CD4-positive, alpha-beta T cell treated with Interferon gamma for 1 hour (primary cell): ENCODE measurements at regions not wholly inside any gene's neighbourhood (a gene's known extent, or its start where the extent isn't known, plus 50 kb on each side); places are given as distances from the start of the nearest gene placed in this dataset.
A peak's percentile ranks its signal among the peaks of the same experiment; 100 is the strongest.

Experiments used
- DNase-seq: peaks from one replicate; pipeline ENCODE4 v3.0.0-alpha.2; 2020

DNA sequence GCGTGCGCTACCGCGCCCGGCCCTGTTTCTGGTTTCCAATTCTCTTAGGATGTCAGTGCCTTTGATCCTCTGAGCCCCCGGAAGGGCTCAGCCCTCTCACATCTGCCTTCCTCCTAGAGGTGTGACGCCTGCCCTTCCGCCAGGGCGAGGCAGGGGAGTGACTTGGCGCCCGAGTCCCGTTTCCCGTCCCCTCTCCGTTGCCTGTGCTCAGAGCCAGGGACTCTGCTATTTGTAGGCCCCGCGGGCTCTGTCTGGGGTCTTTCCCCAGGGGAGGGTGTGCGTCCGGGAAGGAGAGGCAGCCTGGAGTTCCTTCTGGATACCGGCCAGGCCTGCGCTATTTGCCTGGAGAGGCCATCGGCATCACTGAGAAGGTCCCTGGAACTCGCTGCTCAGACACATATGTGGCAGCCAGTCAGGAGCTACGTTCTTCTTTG, 103.7 kb upstream of the TAF1B start:
- DNase-seq: peak; percentile 63

DNA sequence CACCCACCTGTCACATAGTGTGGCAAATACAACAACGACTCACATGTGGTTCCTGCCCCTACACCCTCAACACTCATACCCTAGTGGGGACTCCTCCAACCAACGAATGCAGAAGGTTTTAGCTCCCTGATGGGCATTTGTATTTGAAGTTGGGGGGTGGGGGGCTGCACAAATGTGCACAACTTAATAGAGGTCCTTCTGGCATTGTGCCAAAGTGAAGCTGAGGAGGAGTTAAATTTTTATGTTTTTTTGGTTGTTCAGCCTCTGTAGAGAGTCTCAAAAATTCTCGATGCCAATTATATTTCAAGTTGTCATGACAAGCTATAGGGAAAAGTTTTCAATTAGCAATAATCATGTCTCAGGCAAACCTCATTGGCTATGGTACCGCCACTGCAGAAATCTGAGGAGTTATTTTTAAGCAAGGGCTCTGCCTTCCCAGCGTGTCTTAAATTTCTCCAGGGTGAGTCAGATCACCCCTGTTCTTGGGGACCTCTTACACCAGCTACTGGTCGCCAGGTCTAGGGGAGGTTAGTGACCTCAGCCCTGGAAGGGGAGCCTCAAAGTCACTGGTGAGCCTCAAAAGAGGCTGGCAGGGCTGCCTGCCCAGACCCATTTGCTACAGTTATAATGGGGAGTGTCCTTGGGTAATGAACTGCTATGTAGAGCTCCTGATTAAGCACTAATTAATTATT, 102.7 kb upstream of the TAF1B start:
- DNase-seq: no peak

DNA sequence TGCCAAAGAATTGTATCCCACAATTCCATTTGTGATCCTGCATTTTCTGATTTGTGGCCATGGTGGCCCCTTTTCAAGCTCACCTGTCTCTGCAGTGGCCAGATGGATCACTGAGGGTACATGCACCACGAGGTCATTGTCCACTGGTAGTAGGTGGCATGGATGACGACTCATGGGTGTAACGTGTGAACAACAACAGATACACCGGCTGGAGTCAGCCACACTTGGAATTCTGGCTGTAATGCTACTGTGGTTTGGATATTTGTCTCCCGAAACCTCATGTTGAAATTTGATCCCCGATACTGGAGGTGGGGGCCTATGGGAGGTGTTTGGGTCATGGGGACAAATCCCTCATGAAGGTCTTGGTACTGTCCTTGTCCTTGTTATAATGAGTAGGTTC, 102.2 kb upstream of the TAF1B start:
- no peak for DNase-seq

DNA sequence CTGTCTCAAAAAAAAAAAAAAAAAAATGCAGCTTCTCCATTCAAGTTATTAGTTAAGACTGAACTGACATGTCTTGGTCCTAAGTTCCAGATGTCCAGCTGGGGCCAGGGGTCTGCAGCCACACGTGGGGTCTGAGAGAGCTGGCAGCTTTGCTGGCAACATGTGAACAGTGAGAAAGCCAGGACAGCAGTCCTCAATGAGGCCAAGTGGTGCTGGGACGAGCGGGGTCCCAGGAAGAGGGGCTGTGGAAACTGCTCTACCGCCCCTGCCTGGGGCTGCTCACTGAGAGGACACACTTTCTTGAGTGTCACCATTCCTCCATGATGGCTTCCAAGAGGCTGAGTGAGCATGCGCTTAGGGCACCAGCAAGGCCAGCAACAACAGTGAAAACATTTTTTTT, 100.7 kb upstream of the TAF1B start:
- no peak for DNase-seq

DNA sequence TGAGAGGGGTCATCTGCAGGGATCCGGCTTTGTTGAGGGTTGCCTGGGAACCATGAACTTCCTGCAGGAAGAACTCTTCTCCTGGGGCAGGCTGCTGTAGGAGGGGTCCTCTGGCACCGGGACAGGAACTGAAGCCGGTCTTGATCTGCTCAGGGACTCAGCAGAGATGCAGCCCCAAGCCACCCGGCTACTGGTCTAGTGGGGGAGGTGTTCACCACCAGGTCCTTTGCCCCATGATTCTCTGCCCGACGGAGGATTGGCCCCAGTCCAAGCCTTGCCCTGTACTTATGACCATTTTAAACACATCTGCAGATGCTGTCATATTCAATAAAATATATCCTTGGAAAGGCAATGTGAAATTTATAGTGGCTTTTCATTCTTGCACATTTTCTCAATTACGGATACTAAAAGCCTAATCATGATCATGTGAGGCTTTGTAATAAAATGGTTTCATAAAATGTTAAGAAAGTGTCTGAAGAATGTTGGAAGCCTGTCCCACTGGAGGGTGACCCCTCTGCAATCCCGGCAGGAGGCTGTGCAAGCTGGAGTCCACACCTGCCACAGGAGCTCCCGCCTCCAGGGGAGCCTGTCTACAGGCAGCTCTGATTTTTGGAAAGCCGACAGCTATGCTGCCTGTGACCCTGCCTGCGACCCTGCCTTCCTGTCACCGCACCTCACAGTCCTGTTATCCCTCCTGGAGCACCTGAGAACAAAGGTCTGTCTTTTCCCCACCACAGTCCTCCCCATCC, 98.8 kb upstream of the TAF1B start:
- no peak for DNase-seq

DNA sequence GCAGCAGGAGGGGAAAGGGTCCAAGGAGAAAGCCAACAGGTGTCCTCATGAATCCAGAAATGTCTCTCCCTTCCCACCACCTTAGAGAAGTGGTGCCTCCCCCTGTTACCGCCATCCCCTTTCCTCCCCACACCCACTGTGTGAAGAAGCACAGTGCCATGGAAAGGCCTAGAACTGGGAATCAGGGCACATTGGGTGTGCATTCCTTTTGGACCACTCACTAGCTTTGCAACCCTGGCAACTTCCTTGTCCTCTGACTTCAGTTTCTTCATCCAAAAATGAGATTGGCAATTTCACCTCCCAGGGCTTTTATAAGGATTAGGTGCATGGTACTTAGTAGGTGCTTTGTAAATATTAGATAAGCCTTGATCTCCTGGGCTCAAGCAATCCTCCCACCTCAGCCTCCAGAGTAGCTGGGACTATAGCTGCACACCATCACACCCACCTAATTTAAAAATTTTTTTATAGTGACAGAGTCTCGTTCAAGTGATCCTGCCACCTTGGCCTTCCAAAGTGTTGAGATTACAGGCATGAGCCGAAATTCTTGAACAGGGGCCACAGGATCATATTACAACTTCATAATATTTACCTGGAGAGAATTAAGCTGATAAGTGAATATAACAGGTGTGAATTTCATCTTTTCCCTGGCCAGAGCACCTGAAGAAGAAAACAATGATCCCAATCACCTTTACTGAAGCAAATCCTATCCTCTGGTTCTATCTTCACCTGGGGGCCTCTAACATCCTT, 97.9 kb upstream of the TAF1B start:
- DNase-seq: no peak

DNA sequence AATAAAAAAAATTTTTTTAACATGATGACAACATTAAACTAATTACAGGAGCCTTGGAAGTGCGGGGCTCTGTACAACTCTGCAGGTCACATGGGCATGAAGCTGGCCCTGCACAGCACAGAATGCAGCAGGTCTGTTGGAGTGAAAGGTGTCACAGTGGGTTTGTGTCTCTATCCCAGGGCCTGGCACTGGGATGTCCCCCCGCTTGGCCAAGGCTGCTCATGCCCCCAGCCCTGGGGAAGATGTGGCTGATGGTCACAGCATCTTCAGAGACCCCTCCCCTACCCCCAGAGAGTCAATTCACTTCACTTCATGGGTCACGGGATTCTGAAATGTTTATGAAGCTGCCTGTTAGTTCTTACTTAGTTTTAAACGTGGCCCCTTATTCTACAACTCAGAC, 95.9 kb upstream of the TAF1B start:
- no peak for DNase-seq

DNA sequence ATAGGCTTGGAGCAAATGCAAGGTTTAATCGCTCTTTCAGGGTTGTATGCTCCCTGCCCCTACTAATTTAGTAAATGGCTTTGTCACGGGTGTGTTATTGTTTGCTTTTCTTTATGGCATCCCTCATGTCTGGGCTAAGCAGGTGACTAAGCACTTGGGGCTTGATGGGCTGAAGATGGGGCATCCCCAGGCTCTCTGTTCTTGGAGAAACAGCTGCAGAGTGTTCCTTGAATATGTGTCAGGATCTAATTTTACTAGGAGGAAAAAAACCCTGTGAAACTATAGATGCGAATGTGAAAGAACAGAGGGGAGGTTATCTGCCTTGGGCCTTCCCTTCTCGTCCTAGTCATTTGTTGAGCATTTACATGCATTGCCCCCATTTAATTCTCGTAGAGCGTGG, 94.7 kb upstream of the TAF1B start:
- DNase-seq: no peak

DNA sequence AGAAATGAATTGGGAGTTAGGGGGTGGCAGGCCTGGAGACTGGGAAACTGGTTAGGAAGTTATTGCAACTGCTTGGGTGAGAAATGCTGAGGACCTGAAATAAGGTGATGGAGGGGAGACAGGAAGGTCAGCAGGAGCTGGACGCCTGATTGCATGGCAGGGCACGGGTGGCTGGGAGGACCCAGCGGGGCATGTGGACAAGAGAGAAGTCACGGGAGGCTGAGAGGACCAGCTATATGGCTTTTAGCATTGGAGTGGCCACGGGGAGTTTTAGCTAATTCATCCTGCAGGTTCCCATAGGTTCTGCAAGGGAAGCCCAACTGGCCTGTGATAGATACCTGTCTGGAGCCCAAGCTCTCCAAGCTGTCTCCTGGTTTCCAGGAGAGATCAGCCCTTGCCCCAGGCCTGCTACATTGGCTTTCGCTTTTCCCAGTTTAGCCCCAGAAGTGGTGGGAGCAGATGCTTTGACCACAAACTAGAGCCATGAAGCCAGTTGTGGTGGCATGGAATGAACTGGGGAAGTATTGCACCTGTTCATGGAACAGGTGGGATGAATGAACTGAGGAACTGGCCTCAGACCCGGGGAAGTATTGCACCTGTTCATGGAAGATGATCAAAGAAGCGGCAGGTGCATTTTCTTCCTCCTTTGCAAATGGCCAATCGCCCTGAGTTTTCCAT, 93.6 kb upstream of the TAF1B start:
- DNase-seq: no peak

DNA sequence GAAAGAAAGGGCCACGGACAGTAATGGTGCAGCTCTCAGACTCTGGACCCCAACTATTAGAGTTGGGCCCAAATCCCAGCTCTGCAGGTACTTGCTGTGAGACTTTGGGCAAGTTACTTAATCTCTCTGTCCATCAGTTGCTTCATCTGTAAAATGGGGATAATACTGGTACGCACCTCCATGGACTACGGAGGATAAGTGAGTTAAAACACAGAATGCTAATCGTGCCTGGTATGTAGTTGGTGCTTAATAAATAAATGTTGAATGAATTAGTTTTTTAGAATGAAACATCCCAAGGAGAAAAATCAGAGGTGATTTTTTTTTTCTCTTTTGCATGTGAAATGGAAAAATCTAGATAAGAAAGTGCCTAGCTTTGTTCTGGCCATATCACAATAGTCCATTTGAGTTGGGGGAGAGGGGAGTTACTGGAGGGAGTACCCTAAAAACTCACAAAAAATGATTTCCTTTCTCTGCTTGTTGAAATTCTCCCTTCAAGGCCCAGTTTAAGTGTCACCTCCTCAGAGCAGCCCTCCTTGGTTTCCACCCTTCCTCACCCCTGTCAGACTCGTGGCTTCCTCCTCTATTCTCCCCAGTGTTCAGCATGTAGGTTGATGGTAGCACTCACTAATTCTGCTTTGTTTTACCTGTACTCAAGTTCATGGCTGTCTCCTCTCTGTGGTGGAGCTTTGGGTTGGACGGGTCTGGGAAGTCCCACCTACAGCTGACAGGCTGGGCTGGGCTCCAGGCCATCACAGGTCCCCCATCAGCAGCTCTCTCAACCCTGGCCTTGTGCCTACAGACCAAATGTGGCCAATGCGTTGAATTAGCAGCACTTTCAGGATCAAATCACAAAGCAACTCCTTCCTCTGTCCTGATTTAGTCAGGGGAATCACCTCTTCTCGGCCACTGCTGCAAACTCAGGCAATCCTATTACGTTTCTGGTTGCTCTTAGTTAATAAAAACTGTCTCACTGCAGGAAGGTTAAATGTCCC, 92.8 kb upstream of the TAF1B start:
- no peak for DNase-seq

DNA sequence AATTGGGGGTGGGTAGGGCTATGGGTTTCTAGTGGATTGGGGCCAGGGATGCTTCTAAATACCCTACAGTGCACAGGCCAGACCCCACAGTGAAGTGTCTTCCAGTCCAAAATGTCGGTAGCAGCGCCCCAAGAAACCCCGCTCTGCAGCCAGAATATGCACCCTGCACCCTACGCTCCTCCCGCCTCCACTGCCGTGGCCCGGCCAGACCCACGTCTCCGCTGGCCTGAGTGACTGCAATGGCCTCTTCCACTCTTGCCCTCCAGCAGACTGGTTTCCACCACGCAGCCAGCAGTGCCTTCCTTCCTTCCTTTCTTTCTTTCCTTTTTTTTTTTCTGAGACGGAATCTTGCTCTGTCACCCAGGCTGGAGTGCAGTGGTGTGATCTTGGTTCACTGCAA, 91.4 kb upstream of the TAF1B start:
- DNase-seq: no peak

DNA sequence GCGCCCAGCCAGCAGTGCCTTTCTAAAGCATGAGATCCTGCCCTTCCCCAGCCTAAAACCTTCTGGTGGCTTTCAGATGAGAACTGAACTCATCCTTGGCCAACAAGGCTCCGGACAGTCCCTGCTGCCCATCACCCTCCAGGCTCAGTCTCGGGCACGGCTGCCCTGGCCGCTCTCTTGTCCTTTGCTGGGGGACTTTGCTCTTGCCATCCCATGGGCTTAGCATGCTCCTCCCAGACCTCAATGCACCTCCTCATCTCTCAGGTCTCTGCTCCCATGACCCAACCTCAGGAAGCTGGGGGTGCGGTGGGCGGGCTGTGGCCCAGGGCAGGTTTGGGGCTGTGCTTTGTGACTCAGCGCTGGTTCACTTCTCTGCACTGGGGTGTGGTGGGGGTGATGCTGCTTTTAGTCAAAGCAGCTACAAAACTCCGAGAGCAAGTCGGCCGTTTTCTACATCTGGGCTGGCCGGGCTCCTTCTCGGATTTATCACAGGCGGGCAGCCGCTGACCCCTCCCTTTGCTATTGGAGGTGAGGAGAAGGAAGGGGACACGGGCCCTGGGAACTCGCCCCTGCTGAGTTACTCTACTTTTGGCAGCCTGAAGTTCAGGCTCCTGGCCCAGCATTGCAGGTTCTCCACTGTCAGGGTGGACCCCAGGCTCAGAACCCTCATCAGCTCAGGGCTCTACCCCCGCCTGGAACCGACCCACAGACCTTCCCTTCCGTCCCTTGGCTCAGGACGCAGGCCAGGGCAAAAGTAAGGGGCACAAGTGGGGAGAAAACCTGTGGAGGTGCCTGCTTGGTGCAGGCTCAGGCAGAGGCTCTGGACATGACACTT, 90.6 kb upstream of the TAF1B start:
- peak; percentile 65 for DNase-seq

DNA sequence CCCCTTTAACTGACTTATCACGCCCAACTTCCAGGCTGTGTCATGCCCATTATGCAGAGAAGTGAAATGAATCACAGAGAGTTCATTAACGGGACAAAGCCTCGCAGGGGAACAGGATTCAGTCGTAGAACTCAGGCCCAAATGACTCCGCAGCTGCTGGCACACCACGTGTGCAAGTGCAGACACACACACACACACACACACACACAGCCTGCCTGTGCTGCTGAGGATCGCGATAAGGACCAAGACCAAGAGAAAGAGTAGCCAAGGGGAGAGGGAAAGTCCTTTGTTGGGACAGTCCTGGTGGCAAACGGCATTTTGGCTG, 90.0 kb upstream of the TAF1B start:
- DNase-seq: peak; percentile 75

DNA sequence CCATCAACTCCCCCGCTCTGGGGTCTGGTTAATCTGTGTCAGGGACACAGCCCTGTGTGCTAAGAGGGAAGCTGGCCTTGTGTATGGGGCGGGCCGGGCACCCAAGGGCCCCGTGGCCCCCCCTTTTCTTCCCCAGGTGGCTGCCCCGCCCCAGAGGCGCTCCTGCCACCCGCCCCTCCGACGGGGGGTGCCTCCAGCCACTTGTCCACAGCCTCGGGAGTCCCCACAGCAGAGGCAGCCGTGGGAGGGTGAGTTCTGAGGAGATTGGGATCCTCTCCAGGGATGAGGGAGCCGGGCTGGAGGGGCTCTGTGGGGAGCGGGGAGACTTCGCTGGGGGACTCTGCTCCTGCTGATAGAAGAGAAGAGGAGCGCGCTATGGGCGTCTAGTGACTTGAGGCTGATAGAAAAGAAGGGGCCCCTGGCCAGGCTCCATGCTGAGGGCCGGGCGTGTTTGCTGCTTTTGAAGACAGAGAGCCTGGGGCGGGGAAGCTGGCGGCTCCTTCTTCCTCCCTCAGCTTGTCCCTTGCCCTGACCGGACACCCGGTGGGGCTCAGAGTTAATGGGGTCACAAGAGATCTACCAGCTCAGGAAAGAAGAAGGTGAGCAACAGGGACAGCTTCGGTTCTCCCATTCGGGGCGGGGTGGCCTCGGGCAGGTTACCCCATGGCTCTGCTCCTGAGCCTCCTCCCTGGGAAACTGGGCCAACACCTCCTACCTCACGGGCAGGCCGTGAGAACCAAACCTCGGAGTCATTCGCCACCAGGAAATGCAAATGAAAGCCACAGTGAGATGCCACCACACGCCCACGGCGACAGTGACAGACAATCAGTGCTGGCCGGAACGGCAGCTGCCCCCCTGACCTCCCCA, 89.4 kb upstream of the TAF1B start:
- DNase-seq: peak; percentile 43

DNA sequence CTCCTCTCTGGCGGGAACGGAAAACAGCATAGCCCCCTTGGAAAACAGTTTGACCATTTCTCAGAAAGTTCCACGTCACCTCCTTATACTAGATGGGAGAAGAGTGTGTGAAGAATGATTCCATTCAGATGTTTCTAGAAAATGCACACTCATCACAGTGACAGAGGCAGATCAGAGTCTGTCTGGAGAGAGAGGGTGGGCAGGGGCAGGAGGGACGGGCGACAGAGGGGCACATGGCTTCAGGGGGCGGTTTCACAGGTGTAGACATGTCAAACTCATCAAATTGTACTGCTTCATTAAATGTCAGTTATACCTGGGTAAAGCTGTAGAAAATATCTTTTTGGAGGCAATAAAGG, 88.8 kb upstream of the TAF1B start:
- no peak for DNase-seq

DNA sequence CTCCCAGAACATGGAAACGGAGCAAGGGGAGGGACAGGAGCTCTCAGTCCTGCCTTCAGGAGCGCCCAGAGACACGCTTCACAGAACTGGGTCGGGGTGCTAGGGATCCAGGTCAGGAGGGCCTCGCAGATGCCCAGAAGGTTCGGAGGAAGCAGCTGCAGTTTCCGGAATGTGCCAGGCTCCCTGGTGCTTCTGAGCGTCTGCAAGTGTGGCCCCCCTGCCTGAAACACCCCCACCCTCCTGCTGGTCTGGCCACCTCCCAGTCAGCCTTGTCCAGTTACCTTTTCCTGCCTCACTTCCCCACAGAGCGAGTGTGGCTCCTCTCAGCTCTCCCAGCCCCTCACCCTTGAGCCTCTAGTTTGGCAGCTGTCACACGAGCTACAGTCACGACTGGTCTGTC, 88.3 kb upstream of the TAF1B start:
- DNase-seq: no peak

DNA sequence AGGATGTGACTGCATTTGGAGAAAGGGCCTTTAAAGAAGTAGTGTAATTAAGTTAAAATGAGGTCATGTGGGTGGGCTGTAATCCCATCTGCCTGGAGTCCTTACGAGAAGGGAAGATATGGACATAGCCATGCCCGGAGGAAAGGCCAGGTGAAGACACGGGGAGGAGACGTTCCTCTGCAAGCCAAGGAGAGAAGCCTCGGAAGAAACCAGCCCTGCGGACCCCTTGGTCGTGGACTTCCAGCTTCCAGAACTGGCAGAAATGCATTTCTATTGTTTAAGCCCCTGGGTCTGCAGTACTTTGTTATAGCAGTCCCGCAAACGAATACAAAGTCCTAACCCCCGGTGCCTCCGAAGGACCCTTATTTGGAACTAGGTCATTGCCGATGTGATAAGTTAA, 87.6 kb upstream of the TAF1B start:
- no peak for DNase-seq

DNA sequence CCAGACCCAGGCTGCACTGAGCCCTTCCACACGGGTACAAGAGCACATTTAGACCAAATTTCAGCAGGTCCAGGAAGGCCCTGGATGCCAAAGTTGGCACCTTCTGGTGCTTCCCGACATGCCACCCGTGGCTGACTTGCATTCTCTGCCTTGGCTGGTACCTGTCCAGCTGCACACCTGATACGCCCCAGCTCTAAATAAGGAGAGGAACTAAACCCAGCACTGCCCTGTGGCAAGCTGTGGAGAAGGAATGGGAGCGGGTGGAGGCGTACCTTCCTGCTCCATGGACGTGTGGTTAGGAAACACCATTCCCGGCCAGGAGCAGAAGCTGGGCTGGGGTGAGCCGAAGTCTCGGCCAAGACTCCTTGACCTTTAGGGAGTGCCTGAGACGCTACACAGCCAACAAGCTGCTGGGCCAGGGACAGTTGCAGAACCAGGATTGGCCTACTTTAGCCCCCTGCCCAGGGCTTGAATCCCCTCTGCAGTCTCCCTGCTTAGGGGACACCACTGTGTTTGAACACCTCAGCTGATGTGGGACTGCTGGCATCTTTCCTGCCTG, 86.5 kb upstream of the TAF1B start:
- no peak for DNase-seq

DNA sequence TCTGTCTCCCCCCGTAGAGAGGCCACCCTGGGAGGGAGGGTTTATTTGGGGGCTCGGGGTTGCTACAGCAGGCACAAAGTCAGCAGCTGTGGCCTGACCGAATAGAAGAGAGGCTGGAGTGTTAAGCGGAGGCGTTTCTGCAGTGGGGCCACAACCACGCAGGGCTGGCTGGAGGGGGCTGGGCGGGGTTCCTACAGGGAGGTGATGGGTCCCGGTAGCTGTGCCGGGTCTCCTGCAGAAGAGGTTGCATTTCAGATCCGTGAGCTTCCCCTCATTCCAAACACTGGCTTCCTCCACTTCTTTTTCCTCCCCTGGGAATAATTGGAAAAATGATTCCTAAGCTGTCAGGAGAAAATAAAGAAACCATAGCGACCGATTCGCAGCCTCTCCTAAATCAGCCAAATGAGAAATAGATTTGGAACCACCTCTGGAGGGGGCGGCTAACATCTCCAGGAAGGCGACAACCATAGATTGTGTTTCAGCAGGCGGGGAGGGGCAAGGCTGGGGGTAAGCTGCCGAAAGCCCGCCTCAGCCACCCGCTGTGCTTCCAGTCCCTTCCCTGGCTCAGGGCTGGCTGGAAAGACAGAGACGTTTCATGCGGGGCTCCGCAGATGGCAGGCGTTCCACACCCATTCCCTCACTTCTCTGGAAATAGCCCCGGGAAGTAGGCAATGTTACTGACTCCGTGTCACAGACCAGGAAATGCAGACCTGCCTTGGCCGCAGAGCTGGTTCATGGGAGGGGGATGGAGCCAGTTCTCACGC, 85.6 kb upstream of the TAF1B start:
- DNase-seq: no peak
